NCI-H446 treated with DMSO at 0.1 percent for 48 hours (cell line): ENCODE measurements at regions not wholly inside any gene's neighbourhood (a gene's known extent, or its start where the extent isn't known, plus 50 kb on each side); places are given as distances from the start of the nearest gene placed in this dataset.
"Not testable (repeated sequence)": the region's sequence is repeated elsewhere in the genome, so short reads cannot be mapped to it uniquely, and the experiment has no call there.

ENCODE experiments used
- DNase-seq: peaks from one replicate; lab custom pipeline; 2025; lab: John Stamatoyannopoulos, UW

- no peak for DNase-seq
Measured at GRCh38 chr6:125354649-125355048, 52.9 kb upstream of the HDDC2 start.

DNA sequence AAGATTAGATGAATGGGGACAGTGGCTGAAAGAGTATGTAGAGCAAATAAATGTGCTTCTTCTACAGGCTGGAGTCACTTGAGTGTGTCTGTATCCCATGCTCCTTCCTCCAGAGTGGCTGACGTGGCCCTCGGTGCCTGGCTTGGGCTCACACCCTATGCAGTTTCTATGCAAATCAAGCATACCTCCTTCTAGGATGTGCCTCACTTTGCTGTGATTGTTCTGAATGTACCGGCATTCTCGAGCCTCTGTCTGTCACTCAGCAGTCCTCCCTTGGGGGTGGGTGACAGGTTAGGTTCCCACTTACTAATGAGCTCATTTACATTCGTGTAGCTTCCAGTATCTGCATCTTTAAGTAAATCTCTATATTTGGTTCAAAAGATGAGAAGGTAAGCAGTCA is 55.1 kb upstream of the HDDC2 start:
- DNase-seq = no peak

GRCh38 chr6:125357515-125358256 is 55.9 kb upstream of the HDDC2 start:
- no peak for DNase-seq

- DNase-seq = no peak
Measured at GRCh38 chr6:125358898-125359297, 57.1 kb upstream of the HDDC2 start.

- no peak for DNase-seq
Measured at GRCh38 chr6:125361868-125362267, 60.1 kb upstream of the HDDC2 start.

- peak; percentile 9 for DNase-seq
Measured at GRCh38 chr6:125363039-125363823, 61.5 kb upstream of the HDDC2 start.

DNA sequence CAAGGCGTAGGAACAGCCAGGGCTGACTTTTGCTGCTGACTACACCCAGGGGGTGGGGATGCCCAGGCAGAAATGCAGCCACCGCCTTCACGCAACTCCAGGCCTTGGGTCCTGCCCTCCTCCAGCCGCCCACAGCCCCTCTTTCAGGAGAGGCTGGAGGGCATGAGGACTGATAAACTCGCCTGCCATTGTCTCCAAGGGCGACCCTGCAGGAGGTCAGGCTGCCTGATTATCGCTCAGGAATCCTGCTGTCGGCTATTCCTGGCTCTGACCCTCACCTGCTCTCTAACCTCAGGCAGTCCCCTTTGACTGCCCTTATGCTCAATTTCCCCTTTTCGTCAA is 62.0 kb upstream of the HDDC2 start:
- no peak for DNase-seq

- no peak for DNase-seq
Measured at GRCh38 chr6:125365230-125365629, 63.5 kb upstream of the HDDC2 start.

- no peak for DNase-seq
Measured at GRCh38 chr6:125367036-125367782, 65.4 kb upstream of the HDDC2 start.

GRCh38 chr6:125370343-125370742 is 68.6 kb upstream of the HDDC2 start:
- no peak for DNase-seq

- DNase-seq = no peak
Measured at GRCh38 chr6:125375013-125375412, 73.2 kb upstream of the HDDC2 start.

DNA sequence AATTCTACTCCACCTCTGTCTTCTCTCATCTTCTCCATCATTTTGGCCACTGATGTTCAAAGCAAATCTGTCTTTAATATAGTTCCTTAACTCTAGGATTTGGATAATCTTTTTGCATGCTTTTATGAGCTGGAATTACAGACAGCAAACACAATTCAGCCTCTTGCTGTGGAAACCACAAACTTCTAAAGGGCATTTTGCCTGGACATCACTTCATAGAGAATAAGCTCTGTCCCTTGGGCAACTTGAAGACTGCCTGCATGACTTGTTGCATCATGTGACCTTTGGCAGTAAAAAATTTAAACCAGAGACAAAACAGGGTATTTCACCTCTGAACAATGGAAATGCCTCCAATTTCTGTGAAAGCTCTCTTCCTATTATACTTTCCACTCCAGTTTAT is 74.1 kb upstream of the HDDC2 start:
- DNase-seq = no peak

GRCh38 chr6:125377621-125378020 is 75.9 kb upstream of the HDDC2 start:
- DNase-seq = no peak

DNA sequence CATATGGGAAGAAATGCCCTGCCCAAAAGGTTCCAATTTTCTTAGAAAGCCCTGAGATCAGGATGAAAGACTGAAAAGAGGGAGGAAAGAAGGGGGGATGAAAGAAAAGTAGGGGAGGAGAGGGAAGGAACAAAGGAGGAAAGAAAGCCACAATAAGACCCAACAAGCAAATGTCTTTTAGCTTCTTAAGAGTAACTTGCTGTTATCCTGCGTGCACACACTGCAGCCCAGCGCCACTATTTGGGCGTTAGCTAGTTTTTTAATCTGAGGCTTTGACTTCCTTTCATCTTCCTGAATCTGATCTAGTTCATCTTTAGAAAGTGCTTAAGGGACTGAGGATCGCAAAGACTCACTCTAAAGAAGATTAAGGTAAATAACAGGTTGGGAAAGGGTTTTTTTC is 77.4 kb upstream of the HDDC2 start:
- no peak for DNase-seq

GRCh38 chr6:125380474-125380873 is 78.7 kb upstream of the HDDC2 start:
- no peak for DNase-seq

DNA sequence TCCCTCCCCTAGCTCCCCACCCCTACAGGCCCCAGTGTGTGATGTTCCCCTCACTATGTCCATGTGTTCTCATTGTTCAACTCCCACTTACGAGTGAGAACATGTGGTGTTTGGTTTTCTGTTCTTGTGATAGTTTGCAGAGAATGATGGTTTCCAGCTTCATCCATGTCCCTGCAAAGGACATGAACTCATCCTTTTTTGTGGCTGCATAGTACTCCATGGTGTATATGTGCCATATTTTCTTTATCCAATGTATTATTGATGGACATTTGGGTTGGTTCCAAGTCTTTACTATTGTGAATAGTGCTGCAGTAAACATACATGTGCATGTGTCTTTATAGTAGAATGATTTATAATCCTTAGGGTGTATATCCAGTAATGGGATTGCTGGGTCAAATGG is 84.6 kb upstream of the HDDC2 start:
- not testable (repeated sequence) for DNase-seq

DNA sequence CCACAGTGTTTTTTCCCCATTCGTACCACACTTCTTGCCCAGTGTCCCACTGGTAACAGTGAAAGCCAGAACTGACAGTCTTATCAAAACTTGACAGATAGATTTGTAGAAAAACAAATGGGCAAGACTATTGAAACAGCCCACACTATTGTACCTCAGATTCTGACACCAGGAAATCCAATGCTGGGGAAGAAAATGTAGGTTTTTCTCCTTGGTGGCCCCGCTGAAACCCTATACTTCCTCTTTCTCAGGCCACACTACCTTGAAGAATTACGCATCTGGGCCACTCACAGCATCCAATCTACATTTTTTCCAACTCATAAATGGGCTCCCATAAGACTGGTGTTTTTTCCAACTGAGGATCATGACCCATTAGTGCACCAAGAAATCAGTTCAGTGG is 90.9 kb upstream of the HDDC2 start:
- no peak for DNase-seq

GRCh38 chr6:125393449-125393858 is 91.7 kb upstream of the HDDC2 start:
- no peak for DNase-seq

DNA sequence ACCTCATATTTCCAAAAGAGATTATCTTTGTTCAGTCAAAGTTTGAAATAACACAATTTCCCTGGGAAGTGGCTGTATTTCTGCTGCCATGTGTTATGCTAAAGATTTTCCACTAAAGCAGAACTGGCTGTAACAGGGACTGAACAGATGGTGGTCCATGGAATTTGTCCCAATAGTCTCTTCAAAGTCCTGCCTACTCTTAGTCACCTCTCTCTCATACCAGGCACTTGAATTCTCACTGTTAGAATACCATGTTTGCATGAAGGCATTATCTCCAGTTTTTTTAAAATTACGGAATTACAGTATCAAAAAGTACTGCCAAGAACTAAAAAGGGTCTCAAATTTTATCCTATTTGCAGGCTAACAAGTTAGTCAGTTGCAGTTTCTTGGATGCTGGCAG is 105.0 kb upstream of the HDDC2 start:
- peak; percentile 63 for DNase-seq

- no peak for DNase-seq
Measured at GRCh38 chr6:125414507-125414906, 112.7 kb upstream of the HDDC2 start.

DNA sequence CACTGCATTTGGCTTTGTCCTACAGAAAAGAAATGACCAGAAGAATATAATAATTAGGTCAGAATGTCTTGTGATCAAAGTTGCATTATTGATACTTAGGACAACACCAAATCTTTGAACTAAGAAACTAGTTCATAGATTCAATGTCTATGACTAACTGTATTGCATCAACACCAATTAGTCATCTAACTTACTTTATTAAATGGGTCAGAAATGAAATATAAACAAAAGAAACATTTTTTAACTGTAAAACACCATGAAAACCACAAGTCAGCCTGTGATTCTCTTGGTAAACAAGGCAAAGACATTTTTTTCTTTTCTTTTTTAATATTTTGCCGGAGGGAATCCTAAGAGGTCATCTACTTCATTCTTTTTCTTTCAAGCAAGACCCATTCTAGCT is 114.1 kb upstream of the HDDC2 start:
- DNase-seq = no peak

- no peak for DNase-seq
Measured at GRCh38 chr6:125421836-125422235, 120.1 kb upstream of the HDDC2 start.

- no peak for DNase-seq
Measured at GRCh38 chr6:125423047-125423446, 121.3 kb upstream of the HDDC2 start.
